Rectal smooth muscle tissue (tissue), 1 donor: ENCODE measurements at regions not wholly inside any gene's neighbourhood (a gene's known extent, or its start where the extent isn't known, plus 50 kb on each side); places are given as distances from the start of the nearest gene placed in this dataset.
"Not testable (repeated sequence)": the region's sequence is repeated elsewhere in the genome, so short reads cannot be mapped to it uniquely, and the experiment has no call there.

Experiments used
- H3K27ac ChIP-seq: one replicate; pipeline ENCODE4 v1.7.0; 2013; ENCODE audit warnings: low read depth, low read length, inconsistent platforms
- H3K27me3 ChIP-seq: one replicate; pipeline ENCODE4 v1.7.0; 2013; ENCODE audit warnings: low read length; ENCODE audit not compliant: control insufficient read depth, insufficient read depth
- H3K36me3 ChIP-seq: one replicate; pipeline ENCODE4 v1.7.0; 2013; ENCODE audit warnings: low read length; ENCODE audit not compliant: control insufficient read depth, insufficient read depth
- H3K4me1 ChIP-seq: one replicate; pipeline ENCODE4 v1.7.0; 2013; ENCODE audit warnings: low read length; ENCODE audit not compliant: control insufficient read depth, insufficient read depth
- H3K4me3 ChIP-seq: one replicate; pipeline ENCODE4 v1.7.0; 2013; ENCODE audit warnings: low read length
- H3K9ac ChIP-seq: one replicate; pipeline ENCODE4 v1.7.0; 2013; ENCODE audit warnings: low read length

GRCh38 chr18:49691177-49691608 is 122.1 kb downstream of the ACAA2 start:
- H3K27ac ChIP-seq: no peak overlapping the region
- H3K36me3 ChIP-seq: no peaks in the 10 kb centered on the region
- no peak overlapping the region for H3K9ac ChIP-seq
- H3K27me3 ChIP-seq: no peaks in the 10 kb centered on the region
- H3K4me3 ChIP-seq: no peak overlapping the region
- H3K4me1 ChIP-seq: no peaks in the 10 kb centered on the region

DNA sequence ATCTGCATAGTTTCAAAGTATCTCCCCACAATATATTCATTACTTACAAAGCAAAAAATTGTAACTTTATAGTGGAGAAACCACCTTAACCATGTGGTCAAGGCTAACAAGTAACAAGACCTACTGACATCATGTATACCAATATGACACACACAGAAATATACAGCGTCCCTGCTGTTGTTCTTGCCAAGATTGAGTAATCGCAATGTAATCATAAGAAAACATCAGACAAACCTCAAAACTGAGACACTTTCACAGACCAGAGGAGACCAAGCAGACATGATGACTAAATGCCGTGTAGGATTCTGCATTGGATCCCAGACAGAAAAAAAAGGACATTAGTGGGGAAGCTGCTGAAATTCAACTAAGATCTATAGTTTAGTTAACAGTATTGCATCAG is 123.0 kb downstream of the ACAA2 start:
- H3K27ac ChIP-seq: no peak overlapping the region
- no peak overlapping the region for H3K9ac ChIP-seq
- no peaks in the 10 kb centered on the region for H3K27me3 ChIP-seq
- no peaks in the 10 kb centered on the region for H3K4me1 ChIP-seq
- H3K4me3 ChIP-seq: no peak overlapping the region
- no peaks in the 10 kb centered on the region for H3K36me3 ChIP-seq

DNA sequence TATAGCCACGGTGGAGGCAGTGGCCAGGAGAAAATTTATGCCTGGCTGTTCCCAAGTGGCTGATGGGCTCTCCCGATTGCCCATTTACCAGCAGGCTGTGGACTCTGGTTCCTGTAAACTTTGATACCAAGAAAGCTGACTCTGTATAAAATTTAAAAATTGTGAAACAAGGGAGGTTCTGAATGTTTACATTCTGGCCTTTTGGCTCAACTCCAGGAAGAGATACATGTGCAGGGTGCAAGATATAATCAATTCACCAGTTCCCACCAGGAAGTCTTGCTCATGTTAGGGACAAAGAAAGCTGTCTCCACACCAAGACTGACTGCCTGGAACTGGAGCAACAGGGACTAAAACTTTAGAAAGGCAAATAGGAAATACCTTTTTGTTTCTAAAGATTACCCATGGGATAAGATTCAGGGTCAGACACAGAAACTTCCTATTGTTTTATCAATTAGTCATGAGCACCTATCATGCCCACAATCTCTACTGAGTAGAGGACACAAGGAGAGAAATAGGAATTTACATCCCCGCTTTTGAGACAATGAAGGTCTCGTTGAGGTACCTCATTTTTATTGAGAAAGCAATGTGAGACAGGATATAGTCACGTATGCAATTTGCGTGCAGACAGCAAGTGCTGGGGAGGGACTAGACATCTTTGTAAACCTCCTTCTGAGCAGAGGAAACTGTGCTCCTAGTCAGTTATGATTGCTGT is 123.5 kb downstream of the LIPG start:
- H3K27me3 ChIP-seq: no peaks in the 10 kb centered on the region
- H3K27ac ChIP-seq: no peak overlapping the region
- H3K4me1 ChIP-seq: no peaks in the 10 kb centered on the region
- no peaks in the 10 kb centered on the region for H3K36me3 ChIP-seq
- no peak overlapping the region for H3K4me3 ChIP-seq
- H3K9ac ChIP-seq: no peak overlapping the region

DNA sequence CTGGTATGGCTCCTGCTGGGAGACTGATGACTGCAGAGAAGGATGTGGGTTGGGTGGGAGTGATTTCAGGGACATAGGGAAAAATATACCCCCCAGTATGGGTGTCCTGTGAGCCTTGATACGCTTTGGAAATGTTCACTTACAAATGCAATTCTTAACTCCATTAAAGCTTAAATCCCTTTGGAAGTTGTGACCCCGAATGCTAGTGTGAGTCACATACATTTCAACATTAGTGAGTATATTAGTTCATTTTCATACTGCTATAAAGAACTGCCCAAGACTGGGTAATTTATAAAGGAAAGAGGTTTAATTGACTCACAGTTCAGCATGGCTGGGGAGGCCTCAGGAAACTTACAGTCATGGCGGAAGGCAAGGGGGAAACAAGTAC is 120.9 kb downstream of the LIPG start:
- H3K4me1 ChIP-seq, H3K36me3 ChIP-seq, H3K27me3 ChIP-seq, H3K27ac ChIP-seq, H3K4me3 ChIP-seq, H3K9ac ChIP-seq: not testable (repeated sequence)

- no peaks in the 10 kb centered on the region for H3K36me3 ChIP-seq
- no peaks in the 10 kb centered on the region for H3K4me1 ChIP-seq
- H3K4me3 ChIP-seq: no peak overlapping the region
- no peak overlapping the region for H3K9ac ChIP-seq
- no peak overlapping the region for H3K27ac ChIP-seq
- H3K27me3 ChIP-seq: no peaks in the 10 kb centered on the region
Measured at GRCh38 chr18:49682173-49682802, 120.4 kb downstream of the LIPG start.

GRCh38 chr18:49681387-49681786 is 119.5 kb downstream of the LIPG start:
- Histone ChIP-seq H3K9ac (no peak overlapping the region), H3K4me1 (no peaks in the 10 kb centered on the region), H3K36me3 (no peaks in the 10 kb centered on the region), H3K27ac (no peak overlapping the region), H3K4me3 (no peak overlapping the region), H3K27me3 (no peaks in the 10 kb centered on the region)

- Histone ChIP-seq H3K4me3 (no peak overlapping the region), H3K9ac (no peak overlapping the region), H3K27ac (no peak overlapping the region), H3K36me3 (no peaks in the 10 kb centered on the region), H3K4me1 (no peaks in the 10 kb centered on the region), H3K27me3 (no peaks in the 10 kb centered on the region)
Measured at GRCh38 chr18:49678440-49678839, 116.6 kb downstream of the LIPG start.

DNA sequence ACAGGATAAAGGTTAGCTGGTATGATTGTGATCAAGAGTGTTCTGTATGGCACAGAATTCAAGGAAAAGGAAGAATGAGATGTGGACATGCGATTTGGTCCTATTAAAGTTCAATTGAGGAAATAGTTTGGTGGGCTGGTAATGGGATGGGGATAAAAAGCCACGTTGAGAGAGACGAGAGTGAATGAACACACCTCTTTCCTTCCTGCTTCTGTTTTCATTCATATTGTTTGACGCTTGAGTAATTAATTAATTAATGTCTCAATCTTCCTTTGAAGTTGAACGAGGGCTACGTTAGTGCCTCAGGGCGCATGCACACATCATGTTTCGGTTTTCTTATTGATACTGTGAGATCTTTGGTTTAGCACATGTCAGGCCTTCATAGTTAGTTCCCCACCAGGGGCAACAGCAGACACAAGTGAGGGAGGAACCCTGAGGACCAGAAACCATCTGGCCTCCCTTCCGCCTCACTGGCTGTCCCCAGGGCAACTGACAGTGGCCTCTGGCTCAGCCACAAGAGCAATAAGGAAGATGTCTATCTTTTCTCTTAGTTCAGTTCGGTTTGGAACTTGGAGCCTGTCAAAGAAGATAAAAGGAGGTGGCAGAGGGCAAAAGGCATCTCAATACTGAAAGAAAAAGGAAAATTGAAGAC is 116.0 kb downstream of the LIPG start:
- Histone ChIP-seq H3K27me3 (no peaks in the 10 kb centered on the region), H3K4me1 (no peaks in the 10 kb centered on the region), H3K4me3 (no peak overlapping the region), H3K9ac (no peak overlapping the region), H3K36me3 (no peaks in the 10 kb centered on the region), H3K27ac (no peak overlapping the region)

GRCh38 chr18:49677081-49677480 is 115.2 kb downstream of the LIPG start:
- no peaks in the 10 kb centered on the region for H3K4me1 ChIP-seq
- H3K27me3 ChIP-seq: no peaks in the 10 kb centered on the region
- no peaks in the 10 kb centered on the region for H3K36me3 ChIP-seq
- no peak overlapping the region for H3K4me3 ChIP-seq
- no peak overlapping the region for H3K27ac ChIP-seq
- no peak overlapping the region for H3K9ac ChIP-seq

GRCh38 chr18:49673281-49673680 is 111.4 kb downstream of the LIPG start:
- Histone ChIP-seq H3K9ac (no peak overlapping the region), H3K27ac (no peak overlapping the region)

DNA sequence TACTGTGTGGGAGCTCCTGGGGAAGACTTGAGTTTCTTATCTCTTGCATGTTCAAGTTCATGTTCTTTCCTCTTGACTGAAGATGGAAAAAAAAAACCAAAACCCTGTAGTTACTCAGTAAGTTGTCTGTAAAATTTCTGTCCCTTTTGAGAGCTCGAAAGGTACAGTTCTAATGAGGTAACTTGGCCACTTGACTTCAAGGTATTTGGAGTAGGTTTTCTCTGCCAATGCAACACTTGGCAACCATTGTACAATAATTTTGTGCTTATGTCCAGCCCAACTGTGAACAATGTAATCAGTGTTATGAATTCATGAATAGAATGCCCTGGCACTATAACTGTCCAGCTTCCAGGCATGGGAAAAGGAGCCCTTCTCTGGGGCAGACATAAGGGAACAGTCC is 111.0 kb downstream of the LIPG start:
- Histone ChIP-seq H3K27ac (no peak overlapping the region), H3K36me3 (no peaks in the 10 kb centered on the region), H3K4me3 (no peak overlapping the region), H3K27me3 (no peaks in the 10 kb centered on the region), H3K9ac (no peak overlapping the region), H3K4me1 (peaks cover 2% of the 10 kb centered on the region)

More at GRCh38 chr18:49673281-49673680, 111.4 kb downstream of the LIPG start:
- no peaks in the 10 kb centered on the region for H3K36me3 ChIP-seq
- peaks cover 2% of the 10 kb centered on the region for H3K4me1 ChIP-seq
- no peak overlapping the region for H3K4me3 ChIP-seq
- no peaks in the 10 kb centered on the region for H3K27me3 ChIP-seq

DNA sequence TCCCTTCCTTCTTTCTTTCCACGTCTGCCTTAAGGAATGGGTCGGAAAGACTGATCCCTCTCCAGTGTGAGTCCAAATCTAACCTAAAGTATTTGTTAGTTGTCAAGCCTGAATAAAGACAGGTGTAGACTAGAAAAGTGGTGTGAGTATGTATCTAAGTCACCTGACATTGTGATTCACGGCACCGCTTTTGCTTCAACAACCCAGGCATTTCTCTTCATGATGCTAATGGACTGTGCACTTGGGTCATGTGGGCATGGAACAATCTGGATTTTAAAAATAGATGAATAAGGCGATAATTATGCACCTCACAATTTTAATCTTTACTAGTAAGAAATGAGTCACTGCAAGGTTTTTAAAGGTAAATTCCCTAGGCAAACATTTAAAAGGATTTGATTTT is 107.5 kb downstream of the LIPG start:
- Histone ChIP-seq H3K4me1 (peaks cover 2% of the 10 kb centered on the region), H3K36me3 (no peaks in the 10 kb centered on the region), H3K4me3 (no peak overlapping the region), H3K27ac (peak overlapping the region; percentile 33), H3K9ac (no peak overlapping the region), H3K27me3 (no peaks in the 10 kb centered on the region)
